RWPE1 (cell line): ENCODE measurements at regions not wholly inside any gene's neighbourhood (a gene's known extent, or its start where the extent isn't known, plus 50 kb on each side); places are given as distances from the start of the nearest gene placed in this dataset.
"Not testable (repeated sequence)": the region's sequence is repeated elsewhere in the genome, so short reads cannot be mapped to it uniquely, and the experiment has no call there.

ENCODE experiments used
- CTCF ChIA-PET: fragments of 350-600 bp; sonication (Branson Sonifier 250); formaldehyde crosslinking; extraction: SDS; loops from one replicate; lab custom pipeline; 2021; lab: Yijun Ruan, JAX
- POLR2A ChIA-PET: fragments of 400-600 bp; formaldehyde crosslinking; extraction: SDS; loops from one replicate; lab custom pipeline; 2020; ENCODE audit warnings: antibody characterized with exemption; ENCODE audit not compliant: low non-redundant PET; lab: Yijun Ruan, JAX
- DNase-seq: peaks from one replicate; pipeline ENCODE4 v3.0.0; 2012; ENCODE audit warnings: low spot score
- H3K27ac ChIP-seq: fragments of 450-650 bp; 2 replicates; pipeline ENCODE4 v1.5.1; 2017

- CTCF ChIA-PET, POLR2A ChIA-PET, DNase-seq, H3K27ac ChIP-seq: not testable (repeated sequence)
These were observed 144.7 kb upstream of the CRYM start for GRCh38 chr16:21422824-21423223.

GRCh38 chr16:21404699-21405098 is 126.6 kb upstream of the CRYM start:
- CTCF ChIA-PET, DNase-seq, H3K27ac ChIP-seq, POLR2A ChIA-PET: not testable (repeated sequence)

- H3K27ac ChIP-seq, CTCF ChIA-PET, DNase-seq, POLR2A ChIA-PET: not testable (repeated sequence)
These were observed 119.8 kb upstream of the CRYM start for GRCh38 chr16:21397866-21398265.

- H3K27ac ChIP-seq, POLR2A ChIA-PET, DNase-seq, CTCF ChIA-PET: not testable (repeated sequence)
These were observed 118.5 kb upstream of the CRYM start for GRCh38 chr16:21396545-21396944.

- CTCF ChIA-PET, result not testable (repeated sequence)
These were observed 112.5 kb upstream of the CRYM start for GRCh38 chr16:21390634-21391033.

GRCh38 chr16:21389860-21390259 is 111.8 kb upstream of the CRYM start:
- POLR2A ChIA-PET, DNase-seq, H3K27ac ChIP-seq, CTCF ChIA-PET: not testable (repeated sequence)

More at GRCh38 chr16:21390634-21391033, 112.5 kb upstream of the CRYM start:
- H3K27ac ChIP-seq, DNase-seq, POLR2A ChIA-PET: not testable (repeated sequence)

- DNase-seq, H3K27ac ChIP-seq, POLR2A ChIA-PET, CTCF ChIA-PET: not testable (repeated sequence)
These were observed 109.7 kb upstream of the CRYM start for GRCh38 chr16:21387757-21388156.

GRCh38 chr16:21386201-21386915 is 108.3 kb upstream of the CRYM start:
- H3K27ac ChIP-seq, POLR2A ChIA-PET, CTCF ChIA-PET, DNase-seq: not testable (repeated sequence)

- H3K27ac ChIP-seq, CTCF ChIA-PET, DNase-seq, POLR2A ChIA-PET: not testable (repeated sequence)
These were observed 105.6 kb upstream of the CRYM start for GRCh38 chr16:21383682-21384081.

- DNase-seq, CTCF ChIA-PET, POLR2A ChIA-PET, H3K27ac ChIP-seq: not testable (repeated sequence)
These were observed 101.6 kb upstream of the CRYM start for GRCh38 chr16:21379645-21380044.

- DNase-seq, result not testable (repeated sequence)
These were observed 98.3 kb upstream of the CRYM start for GRCh38 chr16:21376196-21376899.

GRCh38 chr16:21375334-21375733 is 97.2 kb upstream of the CRYM start:
- POLR2A ChIA-PET, H3K27ac ChIP-seq, CTCF ChIA-PET, DNase-seq: not testable (repeated sequence)

More at GRCh38 chr16:21376196-21376899, 98.3 kb upstream of the CRYM start:
- H3K27ac ChIP-seq, CTCF ChIA-PET, POLR2A ChIA-PET: not testable (repeated sequence)

- POLR2A ChIA-PET, H3K27ac ChIP-seq, DNase-seq, CTCF ChIA-PET: not testable (repeated sequence)
These were observed 95.4 kb upstream of the CRYM start for GRCh38 chr16:21373454-21373853.

- H3K27ac ChIP-seq, DNase-seq, POLR2A ChIA-PET, CTCF ChIA-PET: not testable (repeated sequence)
These were observed 94.8 kb upstream of the CRYM start for GRCh38 chr16:21372862-21373261.

GRCh38 chr16:21372162-21372835 is 94.2 kb upstream of the CRYM start:
- DNase-seq, H3K27ac ChIP-seq, POLR2A ChIA-PET, CTCF ChIA-PET: not testable (repeated sequence)

- POLR2A ChIA-PET, CTCF ChIA-PET, DNase-seq, H3K27ac ChIP-seq: not testable (repeated sequence)
These were observed 92.7 kb upstream of the CRYM start for GRCh38 chr16:21370791-21371190.
